Brain microvascular endothelial cell (primary cell): ENCODE measurements at regions not wholly inside any gene's neighbourhood (a gene's known extent, or its start where the extent isn't known, plus 50 kb on each side); places are given as distances from the start of the nearest gene placed in this dataset.

Experiments
- DNase-seq: peaks from one replicate; pipeline ENCODE4 v3.0.0-alpha.2; 2020
- H3K27ac ChIP-seq: fragments of 250-450 bp; sonication (Bioruptor Pico); 2 replicates; pipeline ENCODE4 v1.5.1; 2020; ENCODE audit warnings: mild to moderate bottlenecking, moderate library complexity
- H3K27me3 ChIP-seq: fragments of 250-450 bp; sonication (Bioruptor Pico); replicated peaks from 2 replicates; pipeline ENCODE4 v1.5.1; 2020; ENCODE audit warnings: mild to moderate bottlenecking
- H3K36me3 ChIP-seq: fragments of 250-450 bp; sonication (Bioruptor Pico); replicated peaks from 2 replicates; pipeline ENCODE4 v1.5.1; 2020; ENCODE audit warnings: mild to moderate bottlenecking
- H3K4me3 ChIP-seq: 2 replicates; pipeline ENCODE4 v1.5.1; 2011; ENCODE audit warnings: low read depth, mild to moderate bottlenecking, control low read depth, low read length, moderate library complexity
- CTCF ChIP-seq: IDR thresholded peaks from 2 replicates; pipeline ENCODE4 v1.5.1; 2011; ENCODE audit warnings: low read depth, mild to moderate bottlenecking, moderate library complexity, low read length, control low read depth, inconsistent platforms; ENCODE audit errors: missing control alignments
- in situ Hi-C: cut with HindIII; loops from 2 replicates; pipeline ENCODE4 v1.10.0; 2017; ENCODE audit warnings: low sequenced_read_pairs, low pct_ligation_motif_present

- H3K36me3 ChIP-seq, result no peaks in the 10 kb centered on the region
- H3K27me3 ChIP-seq, result no peaks in the 10 kb centered on the region
- no peak overlapping the region for H3K4me3 ChIP-seq
- no peak for TF ChIP-seq CTCF
- in situ Hi-C loops, result no loop called here
- DNase-seq, result no peak
- H3K27ac ChIP-seq, result no peak overlapping the region
Measured at GRCh38 chr10:36630267-36630666, 495.1 kb upstream of the ANKRD30A start.

- DNase-seq, result no peak
- in situ Hi-C loops, result no loop called here
- no peak overlapping the region for H3K4me3 ChIP-seq
- no peak for TF ChIP-seq CTCF
- H3K36me3 ChIP-seq, result no peaks in the 10 kb centered on the region
- no peaks in the 10 kb centered on the region for H3K27me3 ChIP-seq
- no peak overlapping the region for H3K27ac ChIP-seq
Measured at GRCh38 chr10:36629476-36629875, 495.9 kb upstream of the ANKRD30A start.

DNA sequence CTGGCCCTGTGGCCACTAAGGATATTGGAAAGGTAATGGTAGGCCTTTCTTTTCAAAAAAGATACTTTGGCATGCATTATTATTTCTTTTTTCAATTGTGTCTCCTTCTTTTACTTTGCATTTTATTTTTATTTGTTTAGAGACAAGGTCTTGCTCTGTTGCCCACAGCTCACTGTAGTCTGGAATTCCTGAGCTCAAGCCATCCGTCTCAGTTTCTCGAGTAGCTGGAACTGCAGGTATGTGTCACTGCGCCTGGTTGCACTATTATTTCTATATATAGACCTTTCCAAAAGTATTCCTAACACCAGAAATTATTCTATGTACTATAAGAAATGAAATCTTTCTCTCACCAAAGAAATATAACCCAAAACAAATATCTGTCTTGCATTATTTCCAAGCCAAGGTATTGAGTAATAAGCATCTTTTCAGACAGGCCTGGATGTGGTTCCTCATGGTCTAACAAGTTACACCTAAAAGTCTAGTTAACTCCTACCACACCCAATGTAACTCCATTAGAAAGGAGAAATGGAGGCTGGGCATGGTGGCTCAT, 500.8 kb upstream of the ANKRD30A start:
- no peaks in the 10 kb centered on the region for H3K27me3 ChIP-seq
- H3K36me3 ChIP-seq, result no peaks in the 10 kb centered on the region
- no peak for TF ChIP-seq CTCF
- in situ Hi-C loops, result no loop called here
- H3K4me3 ChIP-seq, result no peak overlapping the region
- H3K27ac ChIP-seq, result no peak overlapping the region
- DNase-seq, result no peak

- Histone ChIP-seq H3K36me3 (no peaks in the 10 kb centered on the region), H3K27me3 (no peaks in the 10 kb centered on the region), H3K27ac (no peak overlapping the region), H3K4me3 (no peak overlapping the region)
- TF ChIP-seq CTCF, result no peak
- peak; percentile 15 for DNase-seq
- in situ Hi-C loops, result no loop called here
Measured at GRCh38 chr10:36621346-36621745, 504.1 kb upstream of the ANKRD30A start.

DNA sequence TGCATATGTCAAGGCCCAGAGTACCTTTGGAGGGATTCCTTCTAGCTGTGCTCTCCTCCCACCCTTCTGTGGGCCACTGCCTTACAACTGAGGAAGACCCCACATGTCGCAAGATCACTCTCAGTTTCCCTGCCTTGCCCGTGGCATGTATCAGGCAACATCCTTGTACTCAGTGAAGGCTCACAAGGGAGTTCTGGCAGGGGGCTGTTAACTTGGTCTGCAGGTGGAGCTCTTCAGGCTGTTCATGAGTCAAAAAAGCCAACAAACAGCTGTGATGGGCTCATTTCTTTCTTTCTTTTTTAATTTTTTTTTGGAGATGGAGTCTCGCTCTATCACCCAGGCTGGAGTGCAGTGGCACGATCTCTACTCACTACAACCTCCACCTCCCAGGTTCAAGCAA, 513.0 kb upstream of the ANKRD30A start:
- Histone ChIP-seq H3K27ac (no peak overlapping the region), H3K36me3 (no peaks in the 10 kb centered on the region), H3K27me3 (no peaks in the 10 kb centered on the region), H3K4me3 (no peak overlapping the region)
- TF ChIP-seq CTCF, result no peak
- DNase-seq, result no peak
- in situ Hi-C loops, result no loop called here

DNA sequence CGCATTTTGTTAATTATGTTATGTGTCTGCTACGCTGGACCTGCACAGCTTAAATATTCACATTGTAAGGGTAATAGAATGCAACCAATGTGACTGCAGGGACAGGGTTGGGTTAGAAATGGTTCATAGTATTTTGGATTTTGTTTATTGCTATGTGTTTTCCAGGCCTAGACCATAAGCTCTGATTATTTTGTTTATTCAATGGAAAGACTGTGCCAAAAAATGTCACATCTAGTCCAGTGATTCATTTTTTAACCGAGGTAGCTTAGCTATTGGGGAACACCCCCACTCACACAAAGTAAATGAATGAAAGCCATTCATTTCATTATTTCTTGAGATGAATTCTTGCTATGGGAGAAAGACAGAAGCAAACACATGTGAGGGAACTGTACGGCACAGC, 516.5 kb upstream of the ANKRD30A start:
- DNase-seq, result no peak
- in situ Hi-C loops, result no loop called here
- H3K36me3 ChIP-seq, result no peaks in the 10 kb centered on the region
- H3K27ac ChIP-seq, result peak overlapping the region; percentile 12
- no peak overlapping the region for H3K4me3 ChIP-seq
- H3K27me3 ChIP-seq, result no peaks in the 10 kb centered on the region
- TF ChIP-seq CTCF, result no peak
